ENCODE measurements at regions not wholly inside any gene's neighbourhood (a gene's known extent, or its start where the extent isn't known, plus 50 kb on each side); places are given as distances from the start of the nearest gene placed in this dataset.
"Not testable (repeated sequence)": the region's sequence is repeated elsewhere in the genome, so short reads cannot be mapped to it uniquely, and the experiment has no call there.

DNA sequence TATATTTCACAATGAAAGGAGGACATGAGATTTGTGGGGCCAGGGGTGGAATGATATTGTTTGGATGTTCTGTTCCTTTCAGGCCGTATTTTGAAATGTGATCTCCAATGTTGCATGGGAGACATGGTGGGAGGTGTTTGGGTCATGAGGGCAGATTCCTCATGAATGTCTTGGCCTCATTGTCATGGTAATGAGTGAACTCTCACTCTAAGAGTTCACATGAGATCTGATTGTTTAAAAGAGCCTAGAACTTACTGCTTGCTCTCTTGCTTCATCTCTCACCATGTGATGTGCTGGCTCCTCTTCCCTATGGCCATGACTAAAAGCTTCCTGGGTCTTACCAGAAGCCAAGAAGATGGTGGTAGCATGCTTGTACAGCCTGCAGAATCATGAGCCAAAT is 1183.0 kb downstream of the TECRL start:
- no peak overlapping the region for H3K27ac ChIP-seq
- TF ChIP-seq, protein P1, sequence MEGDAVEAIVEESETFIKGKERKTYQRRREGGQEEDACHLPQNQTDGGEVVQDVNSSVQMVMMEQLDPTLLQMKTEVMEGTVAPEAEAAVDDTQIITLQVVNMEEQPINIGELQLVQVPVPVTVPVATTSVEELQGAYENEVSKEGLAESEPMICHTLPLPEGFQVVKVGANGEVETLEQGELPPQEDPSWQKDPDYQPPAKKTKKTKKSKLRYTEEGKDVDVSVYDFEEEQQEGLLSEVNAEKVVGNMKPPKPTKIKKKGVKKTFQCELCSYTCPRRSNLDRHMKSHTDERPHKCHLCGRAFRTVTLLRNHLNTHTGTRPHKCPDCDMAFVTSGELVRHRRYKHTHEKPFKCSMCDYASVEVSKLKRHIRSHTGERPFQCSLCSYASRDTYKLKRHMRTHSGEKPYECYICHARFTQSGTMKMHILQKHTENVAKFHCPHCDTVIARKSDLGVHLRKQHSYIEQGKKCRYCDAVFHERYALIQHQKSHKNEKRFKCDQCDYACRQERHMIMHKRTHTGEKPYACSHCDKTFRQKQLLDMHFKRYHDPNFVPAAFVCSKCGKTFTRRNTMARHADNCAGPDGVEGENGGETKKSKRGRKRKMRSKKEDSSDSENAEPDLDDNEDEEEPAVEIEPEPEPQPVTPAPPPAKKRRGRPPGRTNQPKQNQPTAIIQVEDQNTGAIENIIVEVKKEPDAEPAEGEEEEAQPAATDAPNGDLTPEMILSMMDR (conservative IDR thresholded peaks at IDR 0.05) = no peak

DNA sequence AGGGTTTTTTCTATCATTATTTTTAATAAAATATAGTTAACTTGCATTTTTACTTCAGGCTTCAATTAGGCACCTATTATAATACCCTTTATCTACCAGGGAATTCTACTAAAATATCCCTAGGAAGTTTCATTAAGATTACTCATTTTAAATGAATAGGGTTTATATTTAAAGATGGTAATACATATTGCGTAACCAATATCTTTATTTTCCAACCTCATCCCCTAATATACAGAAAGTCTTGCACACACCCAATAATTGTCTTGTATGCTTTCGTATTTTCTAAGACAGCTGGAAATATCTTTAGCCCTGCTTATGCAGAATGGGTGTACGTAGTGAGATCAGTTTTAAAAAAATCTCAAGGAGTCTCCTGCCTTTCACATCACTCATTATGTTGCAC is 1186.8 kb downstream of the TECRL start:
- TF ChIP-seq, protein P1 (conservative IDR thresholded peaks at IDR 0.05) = no peak
- no peak overlapping the region for H3K27ac ChIP-seq

DNA sequence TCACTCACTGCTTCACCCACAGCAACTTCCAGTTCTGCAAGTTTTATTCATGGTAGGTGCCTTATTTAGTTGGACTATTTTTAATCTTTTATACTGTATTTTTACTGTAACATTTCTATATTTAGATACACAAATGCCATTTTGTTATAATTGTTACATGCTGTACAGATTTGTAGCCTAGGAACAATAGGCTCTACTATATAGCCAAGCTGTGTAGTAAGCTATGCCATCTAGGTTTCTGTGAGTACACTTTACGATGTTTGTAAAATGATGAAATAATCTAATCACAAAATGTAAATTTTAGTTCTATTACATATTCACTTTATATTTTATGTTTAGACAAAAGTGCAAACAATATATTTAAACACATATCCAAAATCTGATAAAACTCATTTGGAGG is 1187.8 kb downstream of the TECRL start:
- TF ChIP-seq, protein P1 (conservative IDR thresholded peaks at IDR 0.05) = no peak
- no peak overlapping the region for H3K27ac ChIP-seq

DNA sequence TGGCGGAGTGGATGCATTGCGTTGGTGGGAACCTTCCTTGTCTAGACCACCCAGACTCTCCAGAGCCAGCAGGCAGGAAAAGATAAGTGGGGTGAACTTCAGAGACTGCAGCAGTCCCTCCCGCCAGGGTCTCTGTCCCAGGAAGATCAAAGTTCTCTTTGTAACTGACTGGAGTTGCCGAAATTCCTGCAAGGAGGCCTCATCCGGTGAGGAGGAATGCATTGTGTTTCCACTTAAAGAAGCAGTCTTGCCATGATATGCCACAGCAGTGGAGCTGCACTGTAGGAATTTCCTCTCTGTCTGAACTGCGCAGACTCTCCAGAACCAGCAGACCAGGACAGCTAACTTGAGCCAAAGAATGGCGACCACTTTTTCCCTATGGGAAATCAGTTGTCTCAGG is 1190.4 kb downstream of the TECRL start:
- TF ChIP-seq, protein P1 (conservative IDR thresholded peaks at IDR 0.05) = no peak
- H3K27ac ChIP-seq = no peak overlapping the region

DNA sequence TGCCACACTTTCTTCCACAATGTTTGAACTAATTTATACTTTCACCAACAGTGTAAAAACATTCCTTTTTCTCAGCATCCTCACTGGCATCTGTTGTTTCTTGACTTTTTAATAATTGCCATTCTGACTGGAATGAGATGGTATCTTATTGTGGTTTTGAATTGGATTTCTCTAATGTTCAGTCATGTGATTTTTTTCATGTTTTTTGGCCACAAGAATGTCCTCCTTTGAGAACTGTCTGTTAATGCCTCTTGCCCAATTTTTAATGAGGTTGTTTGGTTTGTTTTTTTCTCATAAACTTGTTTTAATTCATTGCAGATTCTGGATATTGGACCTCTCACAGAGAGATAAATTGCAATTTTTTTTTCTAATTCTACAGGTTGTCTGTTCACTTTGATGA is 1195.2 kb downstream of the TECRL start:
- no peak overlapping the region for H3K27ac ChIP-seq
- TF ChIP-seq, protein P1 (conservative IDR thresholded peaks at IDR 0.05) = no peak

DNA sequence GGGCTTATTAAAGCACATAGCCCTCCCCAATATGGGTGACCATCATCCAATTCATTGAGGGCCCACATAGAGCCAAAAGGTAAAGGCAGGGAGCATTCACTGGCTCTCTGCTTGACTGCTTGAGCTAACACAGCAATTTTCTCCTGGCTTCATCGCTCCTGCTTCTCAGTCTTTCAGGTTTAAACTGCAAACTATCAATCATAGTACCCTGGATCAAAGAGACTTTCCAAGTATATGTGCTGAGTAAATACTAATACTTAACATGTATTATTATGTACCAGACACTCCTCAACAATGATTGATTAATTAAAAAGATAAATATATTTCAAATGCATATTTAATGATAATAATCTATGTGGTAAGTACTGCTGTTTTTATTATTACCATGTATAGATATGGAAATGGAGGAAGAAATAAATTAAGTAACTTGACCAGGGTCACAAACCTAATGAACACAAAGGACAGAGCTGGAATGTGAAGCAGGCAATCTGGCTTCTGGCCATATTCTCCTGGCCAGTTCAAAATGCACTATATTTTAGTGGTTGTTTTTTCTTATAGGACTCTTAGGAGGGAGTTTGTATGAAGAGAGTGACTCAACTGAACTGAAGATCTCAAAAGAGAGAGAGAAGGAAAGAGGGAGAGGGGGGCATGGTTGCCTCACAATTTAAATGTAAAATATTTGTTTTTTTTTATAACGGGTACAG is 1197.3 kb downstream of the TECRL start:
- H3K27ac ChIP-seq = no peak overlapping the region
- TF ChIP-seq, protein P1 (conservative IDR thresholded peaks at IDR 0.05) = no peak

DNA sequence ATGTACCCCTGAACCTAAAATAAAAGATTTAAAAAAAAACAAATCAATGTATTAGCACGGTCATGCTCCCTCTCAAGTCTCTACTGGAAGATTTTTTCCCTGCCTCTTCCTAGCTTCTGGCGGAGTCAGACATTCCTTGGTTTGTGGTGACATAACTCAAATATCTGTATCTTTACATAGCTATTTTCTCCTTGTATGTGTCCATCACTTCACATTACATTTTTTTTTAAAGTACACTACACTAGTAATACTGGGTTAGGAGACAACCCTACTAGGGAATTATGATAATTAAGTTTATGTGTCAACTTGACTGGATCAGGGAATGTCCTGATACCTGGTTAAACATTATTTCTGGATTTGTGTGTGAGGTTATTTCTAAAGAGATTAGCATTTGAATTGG is 1197.9 kb downstream of the TECRL start:
- TF ChIP-seq, protein P1 (conservative IDR thresholded peaks at IDR 0.05) = no peak
- H3K27ac ChIP-seq = no peak overlapping the region

DNA sequence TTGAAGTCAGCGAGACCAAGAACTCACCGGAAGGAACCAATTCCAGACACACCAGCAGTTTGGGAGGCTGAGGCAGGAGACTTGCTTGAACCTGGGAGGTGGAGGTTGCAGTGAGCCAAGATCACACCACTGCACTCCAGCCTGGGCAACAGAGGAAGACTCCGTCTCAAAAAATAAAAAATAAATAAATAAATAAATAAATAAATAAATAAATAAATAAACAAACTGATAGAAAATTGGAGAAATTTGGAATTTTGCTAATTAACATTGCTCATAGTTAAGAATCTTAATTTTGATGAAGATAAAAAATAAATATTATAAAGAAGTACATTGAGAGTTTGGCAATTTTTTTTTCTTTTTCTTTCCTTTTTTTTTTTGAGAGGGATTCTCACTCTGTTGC is 1216.2 kb downstream of the TECRL start:
- not testable (repeated sequence) for H3K27ac ChIP-seq
